ENCODE measurements at regions not wholly inside any gene's neighbourhood (a gene's known extent, or its start where the extent isn't known, plus 50 kb on each side); places are given as distances from the start of the nearest gene placed in this dataset.

DNA sequence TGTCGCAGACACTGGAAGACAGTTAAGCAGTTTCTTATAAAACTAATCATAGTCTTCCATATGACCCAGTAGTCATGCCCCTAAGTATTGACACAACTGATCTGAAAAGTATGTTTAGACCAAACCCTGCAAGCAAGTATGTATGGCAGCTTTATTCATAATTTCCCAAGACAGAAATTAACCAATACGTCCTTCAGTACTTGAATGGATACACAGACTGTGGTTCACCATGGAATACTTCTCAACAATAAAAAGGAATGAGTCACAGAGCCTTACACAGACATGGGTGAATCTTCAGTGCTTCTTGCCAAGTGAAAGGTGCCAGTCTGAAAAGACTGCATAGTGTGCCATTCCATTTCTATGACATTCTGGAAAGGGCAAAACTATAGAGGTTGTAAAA is 50.2 kb upstream of the AKR1E2 start:
- peak; percentile 69 for DNase-seq (ENCODE audit: low read depth, low spot score)
- CTCF ChIA-PET: interaction anchor here (1.4 kb wide), 1 partner anchor 40 kb away, joined by 3 read pairs; no protein-coding TSS in a partner anchor

DNA sequence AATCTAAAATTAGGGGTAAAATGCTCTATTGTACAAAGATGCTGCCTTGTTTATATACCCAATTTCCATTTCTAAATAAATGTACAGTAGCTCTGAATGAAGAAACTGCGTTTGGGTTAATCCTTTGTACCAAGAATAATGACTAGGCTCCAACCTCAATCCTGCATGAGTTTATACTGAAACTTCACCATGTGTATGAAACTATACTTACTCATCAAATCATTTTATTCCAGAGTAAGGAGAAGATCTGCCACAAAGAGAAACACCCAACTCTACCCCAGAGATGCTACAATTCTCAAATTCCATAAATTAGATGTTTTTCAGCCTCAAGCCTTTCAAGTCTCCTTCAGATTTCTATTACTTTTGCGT is 53.8 kb upstream of the AKR1E2 start:
- no peak overlapping the region for H3K4me3 ChIP-seq (ENCODE audit: low read depth, low read length)
- ChIA-PET CTCF (interaction anchor here (1.9 kb wide), 1 partner anchor 1575 kb away, joined by 4 read pairs; no protein-coding TSS in a partner anchor), POLR2A (interaction anchor here (0.7 to 1.2 kb wide), 2 partner anchors 68 to 635 kb away, joined by 3 to 4 read pairs; no protein-coding TSS in a partner anchor)
- TF ChIP-seq, protein P1, sequence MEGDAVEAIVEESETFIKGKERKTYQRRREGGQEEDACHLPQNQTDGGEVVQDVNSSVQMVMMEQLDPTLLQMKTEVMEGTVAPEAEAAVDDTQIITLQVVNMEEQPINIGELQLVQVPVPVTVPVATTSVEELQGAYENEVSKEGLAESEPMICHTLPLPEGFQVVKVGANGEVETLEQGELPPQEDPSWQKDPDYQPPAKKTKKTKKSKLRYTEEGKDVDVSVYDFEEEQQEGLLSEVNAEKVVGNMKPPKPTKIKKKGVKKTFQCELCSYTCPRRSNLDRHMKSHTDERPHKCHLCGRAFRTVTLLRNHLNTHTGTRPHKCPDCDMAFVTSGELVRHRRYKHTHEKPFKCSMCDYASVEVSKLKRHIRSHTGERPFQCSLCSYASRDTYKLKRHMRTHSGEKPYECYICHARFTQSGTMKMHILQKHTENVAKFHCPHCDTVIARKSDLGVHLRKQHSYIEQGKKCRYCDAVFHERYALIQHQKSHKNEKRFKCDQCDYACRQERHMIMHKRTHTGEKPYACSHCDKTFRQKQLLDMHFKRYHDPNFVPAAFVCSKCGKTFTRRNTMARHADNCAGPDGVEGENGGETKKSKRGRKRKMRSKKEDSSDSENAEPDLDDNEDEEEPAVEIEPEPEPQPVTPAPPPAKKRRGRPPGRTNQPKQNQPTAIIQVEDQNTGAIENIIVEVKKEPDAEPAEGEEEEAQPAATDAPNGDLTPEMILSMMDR (IDR thresholded peaks at IDR 0.05; ENCODE audit: insufficient read depth, low read length, missing control alignments): no peak
- DNase-seq (ENCODE audit: low read depth, low spot score): no peak

More for the DNA sequence above, 50.2 kb upstream of the AKR1E2 start:
- POLR2A ChIA-PET: no interaction called here
- no peak overlapping the region for H3K4me3 ChIP-seq (ENCODE audit: low read depth, low read length)
- TF ChIP-seq, protein P1 (IDR thresholded peaks at IDR 0.05; ENCODE audit: insufficient read depth, low read length, missing control alignments): no peak

DNA sequence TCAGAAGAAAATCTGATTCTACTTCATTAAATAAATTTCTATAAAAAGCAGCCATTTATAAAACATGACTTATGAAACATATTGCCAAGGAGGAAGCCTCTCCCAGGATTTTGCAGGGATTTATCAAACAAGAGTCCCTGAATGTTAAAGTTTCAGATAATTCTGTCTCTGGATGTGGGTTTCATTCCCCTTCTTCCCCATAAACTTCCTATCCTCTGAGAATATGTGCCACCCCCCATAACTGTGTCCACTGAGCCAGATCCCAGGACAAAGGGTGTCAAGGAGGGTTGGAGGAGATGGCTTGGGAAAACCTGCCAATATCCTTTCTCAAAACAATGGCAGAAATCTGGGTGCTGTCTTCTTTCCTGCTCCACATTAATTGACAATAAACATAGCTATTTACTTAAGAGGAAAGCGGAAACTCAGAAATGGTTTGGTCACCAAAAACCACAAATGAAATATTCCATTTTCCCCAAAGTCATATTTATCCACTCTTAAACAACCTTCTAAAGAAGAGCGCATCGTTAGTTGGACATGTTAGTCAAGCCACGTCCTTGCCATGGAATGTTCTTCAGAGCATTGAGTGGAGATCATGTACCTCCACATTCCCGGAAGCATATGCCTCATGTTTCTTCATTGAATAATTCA is 54.3 kb upstream of the AKR1E2 start:
- DNase-seq (ENCODE audit: low read depth, low spot score): peak; percentile 40
- CTCF ChIA-PET: interaction anchor here (1.9 kb wide), 1 partner anchor 1574 kb away, joined by 4 read pairs; no protein-coding TSS in a partner anchor
- H3K4me3 ChIP-seq (ENCODE audit: low read depth, low read length): no peak overlapping the region
- POLR2A ChIA-PET: interaction anchor here (0.7 to 1.4 kb wide), 5 partner anchors 9 to 987 kb away, joined by 3 to 8 read pairs (median 3); partner anchors contain the start of gene KLF6
- TF ChIP-seq, protein P1 (IDR thresholded peaks at IDR 0.05; ENCODE audit: insufficient read depth, low read length, missing control alignments): no peak

DNA sequence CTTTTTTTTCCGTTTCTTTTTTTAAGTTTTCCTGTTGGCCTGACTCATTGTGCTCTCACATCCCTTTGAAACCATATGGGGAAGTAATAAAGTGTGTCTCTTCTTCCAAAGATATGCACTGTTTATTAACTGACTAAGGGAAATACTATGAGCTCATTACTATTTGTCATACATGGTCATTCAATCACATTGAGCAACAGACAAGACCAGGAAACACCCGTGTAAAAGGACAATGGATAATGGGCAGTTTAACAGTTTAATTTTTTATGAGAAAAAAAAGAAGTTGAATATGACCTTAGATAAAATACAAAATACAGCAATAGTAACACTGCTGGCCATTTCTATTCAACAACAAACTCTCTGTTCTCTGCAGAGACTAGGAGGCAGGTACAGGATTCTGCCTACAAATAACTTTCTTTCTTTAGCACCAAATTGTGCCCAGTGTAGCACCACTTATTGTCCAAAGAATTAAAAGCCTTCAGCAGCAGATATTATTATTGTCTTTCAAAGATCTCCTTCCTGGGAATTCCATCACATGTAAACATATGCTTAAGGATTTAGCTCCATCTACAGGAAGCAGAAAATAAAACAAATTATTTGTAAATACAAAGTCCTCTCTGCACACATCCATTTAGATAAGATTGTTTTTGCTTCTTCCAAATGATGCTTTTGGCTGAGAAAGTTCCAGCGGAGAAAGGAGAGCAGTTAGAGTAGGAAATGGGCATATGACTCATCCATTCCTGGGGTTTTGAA is 55.0 kb upstream of the AKR1E2 start:
- no peak overlapping the region for H3K4me3 ChIP-seq (ENCODE audit: low read depth, low read length)
- ChIA-PET CTCF (interaction anchor here (1.7 to 1.9 kb wide), 2 partner anchors 258 to 1573 kb away, joined by 4 read pairs; no protein-coding TSS in a partner anchor), POLR2A (interaction anchor here (0.6 to 1.4 kb wide), 5 partner anchors 9 to 994 kb away, joined by 3 to 8 read pairs (median 3); partner anchors contain the start of gene KLF6)
- peak; percentile 75 for DNase-seq (ENCODE audit: low read depth, low spot score)
- TF ChIP-seq, protein P1 (IDR thresholded peaks at IDR 0.05; ENCODE audit: insufficient read depth, low read length, missing control alignments): no peak

DNA sequence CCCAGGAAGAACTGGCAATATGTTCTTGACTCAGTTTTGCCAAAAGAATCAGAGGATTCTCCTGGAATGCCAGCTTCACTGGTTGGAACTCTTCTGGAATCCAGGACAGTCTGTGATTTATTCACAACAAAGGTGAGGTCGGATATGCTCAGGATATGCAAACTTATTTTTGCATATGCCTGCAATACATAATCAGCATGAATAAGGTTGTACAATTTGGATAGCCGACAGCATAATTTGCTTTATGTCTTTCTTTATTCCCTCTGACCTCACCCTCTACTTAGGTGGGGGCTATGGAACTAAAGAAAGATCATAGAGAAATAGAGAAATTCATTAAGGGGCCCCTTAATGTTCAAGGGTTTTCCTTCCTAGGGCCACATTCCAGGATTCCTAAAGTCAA is 57.6 kb upstream of the AKR1E2 start:
- TF ChIP-seq, protein P1 (IDR thresholded peaks at IDR 0.05; ENCODE audit: insufficient read depth, low read length, missing control alignments): no peak
- H3K4me3 ChIP-seq (ENCODE audit: low read depth, low read length): no peak overlapping the region
- ChIA-PET CTCF (interaction anchor here (1.9 to 5.8 kb wide), 3 partner anchors 12 to 1571 kb away, joined by 5 to 20 read pairs (median 6); no protein-coding TSS in a partner anchor), POLR2A (interaction anchor here (0.5 to 1.1 kb wide), 3 partner anchors 424 to 1120 kb away, joined by 3 read pairs; partner anchors contain the start of gene KLF6)
- DNase-seq (ENCODE audit: low read depth, low spot score): no peak

Measured in AG04449 (cell line).